ENCODE measurements at regions not wholly inside any gene's neighbourhood (a gene's known extent, or its start where the extent isn't known, plus 50 kb on each side); places are given as distances from the start of the nearest gene placed in this dataset.

DNA sequence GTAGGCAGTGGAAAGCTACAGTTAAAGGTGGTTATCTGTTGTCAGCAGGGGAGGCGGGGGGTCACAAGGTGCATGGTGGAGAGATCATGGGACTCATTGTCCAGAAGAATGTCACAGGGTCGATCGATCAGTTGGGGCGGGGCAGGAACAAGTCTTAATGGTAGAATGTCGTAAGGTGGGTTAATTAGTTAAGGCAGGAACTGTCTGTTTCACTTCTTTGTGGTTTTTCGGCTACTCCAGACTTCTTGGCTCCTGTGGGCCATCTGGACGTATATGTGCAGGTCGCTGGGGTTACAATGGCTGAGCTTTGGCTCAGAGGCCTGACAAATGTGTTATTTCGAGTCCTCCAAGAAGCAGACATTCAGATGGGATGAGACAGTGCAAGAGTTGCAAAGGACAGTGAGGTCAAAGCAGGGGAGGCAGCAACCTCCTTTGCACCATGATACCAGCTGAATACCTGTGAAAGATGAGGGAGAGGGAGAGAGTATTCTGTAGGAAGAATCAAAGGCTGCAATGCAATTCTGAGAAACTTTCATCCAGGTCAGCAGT, 246.9 kb upstream of the TMEM132C start:
- TF ChIP-seq, protein P1, sequence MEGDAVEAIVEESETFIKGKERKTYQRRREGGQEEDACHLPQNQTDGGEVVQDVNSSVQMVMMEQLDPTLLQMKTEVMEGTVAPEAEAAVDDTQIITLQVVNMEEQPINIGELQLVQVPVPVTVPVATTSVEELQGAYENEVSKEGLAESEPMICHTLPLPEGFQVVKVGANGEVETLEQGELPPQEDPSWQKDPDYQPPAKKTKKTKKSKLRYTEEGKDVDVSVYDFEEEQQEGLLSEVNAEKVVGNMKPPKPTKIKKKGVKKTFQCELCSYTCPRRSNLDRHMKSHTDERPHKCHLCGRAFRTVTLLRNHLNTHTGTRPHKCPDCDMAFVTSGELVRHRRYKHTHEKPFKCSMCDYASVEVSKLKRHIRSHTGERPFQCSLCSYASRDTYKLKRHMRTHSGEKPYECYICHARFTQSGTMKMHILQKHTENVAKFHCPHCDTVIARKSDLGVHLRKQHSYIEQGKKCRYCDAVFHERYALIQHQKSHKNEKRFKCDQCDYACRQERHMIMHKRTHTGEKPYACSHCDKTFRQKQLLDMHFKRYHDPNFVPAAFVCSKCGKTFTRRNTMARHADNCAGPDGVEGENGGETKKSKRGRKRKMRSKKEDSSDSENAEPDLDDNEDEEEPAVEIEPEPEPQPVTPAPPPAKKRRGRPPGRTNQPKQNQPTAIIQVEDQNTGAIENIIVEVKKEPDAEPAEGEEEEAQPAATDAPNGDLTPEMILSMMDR (conservative IDR thresholded peaks at IDR 0.05 in 1 of 2, IDR thresholded peaks at IDR 0.05 in 1 of 2; ENCODE audit: extremely low read depth in 1 of 2, insufficient read depth in 1 of 2, low read depth in 1 of 2, low read length in 2 of 2) = no peak
- TF ChIP-seq EZH2 (IDR thresholded peaks at IDR 0.05; ENCODE audit: borderline replicate concordance, low read length) = no peak

Measured in mammary epithelial cell (primary cell).